DND-41 (cell line): ENCODE measurements at regions not wholly inside any gene's neighbourhood (a gene's known extent, or its start where the extent isn't known, plus 50 kb on each side); places are given as distances from the start of the nearest gene placed in this dataset.

Source experiments
- ATAC-seq: fragments of 200-7000 bp; cut with Tn5 transposase; 3 replicates; pipeline ENCODE4 v1.9.1; 2021; ENCODE audit warnings: low read depth; ENCODE audit not compliant: insufficient read depth
- DNase-seq: peaks from one replicate; pipeline ENCODE4 v3.0.0-alpha.2; 2020
- H2AFZ ChIP-seq: 2 replicates; pipeline ENCODE4 v1.6.0; 2012; ENCODE audit warnings: low read depth, low read length
- H3K27ac ChIP-seq: 2 replicates; pipeline ENCODE4 v1.5.1; 2012; ENCODE audit warnings: low read length, inconsistent platforms
- H3K27me3 ChIP-seq: fragments of 200-600 bp; sonication (generic); 2 replicates; pipeline ENCODE4 v1.6.0; 2012; ENCODE audit warnings: low read length, mild to moderate bottlenecking, inconsistent platforms; ENCODE audit not compliant: insufficient read depth, poor library complexity
- H3K36me3 ChIP-seq: 2 replicates; pipeline ENCODE4 v1.5.1; 2012; ENCODE audit warnings: low read length, inconsistent platforms; ENCODE audit not compliant: insufficient read depth
- H3K4me1 ChIP-seq: 2 replicates; pipeline ENCODE4 v1.5.1; 2012; ENCODE audit warnings: mild to moderate bottlenecking, low read length; ENCODE audit not compliant: insufficient read depth
- H3K4me2 ChIP-seq: 2 replicates; pipeline ENCODE4 v1.6.0; 2012; ENCODE audit warnings: mild to moderate bottlenecking, moderate library complexity, low read length, inconsistent platforms; ENCODE audit not compliant: insufficient read depth
- H3K4me3 ChIP-seq, 2 experiments: fragments of 200-600 bp in 1 of 2; shearing (Covaris generic) in 1 of 2; 2 replicates each; pipeline ENCODE4 v1.5.1; 2012 to 2016; ENCODE audit warnings: inconsistent platforms in 2 of 2, low read length in 2 of 2, mild to moderate bottlenecking in 2 of 2, low read depth in 1 of 2, moderate library complexity in 1 of 2
- H3K79me2 ChIP-seq: 2 replicates; pipeline ENCODE4 v1.6.0; 2012; ENCODE audit warnings: low read length, inconsistent platforms; ENCODE audit not compliant: insufficient read depth
- H3K9ac ChIP-seq: 2 replicates; pipeline ENCODE4 v1.6.0; 2012; ENCODE audit warnings: low read depth, mild to moderate bottlenecking, inconsistent platforms, low read length, moderate library complexity
- H3K9me3 ChIP-seq: 2 replicates; pipeline ENCODE4 v1.5.1; 2012; ENCODE audit warnings: low read length, moderate library complexity, mild to moderate bottlenecking, inconsistent platforms; ENCODE audit not compliant: insufficient read depth, severe bottlenecking
- H4K20me1 ChIP-seq: 2 replicates; pipeline ENCODE4 v1.6.0; 2012; ENCODE audit warnings: low read length; ENCODE audit not compliant: insufficient read depth
- EZH2 ChIP-seq: IDR thresholded peaks from 3 replicates; pipeline ENCODE4 v1.6.1; 2012; ENCODE audit warnings: borderline replicate concordance, low read depth, mild to moderate bottlenecking, moderate library complexity, low read length, inconsistent platforms; ENCODE audit not compliant: severe bottlenecking
- TF ChIP-seq, protein P1 (sequence below): IDR thresholded peaks from 2 replicates; pipeline ENCODE4 v1.5.1; 2012; ENCODE audit warnings: borderline replicate concordance, low read length, moderate library complexity, mild to moderate bottlenecking; ENCODE audit not compliant: poor library complexity, severe bottlenecking; ENCODE audit errors: extremely low read depth

DNA sequence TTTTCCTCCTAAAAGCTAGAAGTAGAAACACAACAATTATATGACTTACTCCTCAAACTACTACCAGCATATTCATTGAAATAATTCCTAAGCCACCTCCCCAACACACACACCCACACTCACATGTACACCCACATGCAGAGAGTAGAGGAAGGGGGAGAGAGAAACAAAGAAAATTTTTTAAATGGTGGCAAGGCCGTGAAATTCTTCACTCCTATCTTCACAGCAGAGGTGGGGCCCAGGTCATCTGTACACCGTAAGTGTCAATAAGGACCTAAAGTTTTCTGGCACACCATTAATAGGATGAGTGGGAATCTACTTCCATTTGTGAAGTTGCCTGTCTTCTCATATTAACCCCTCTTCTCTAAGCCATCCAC is 73.9 kb upstream of the EGLN3 start:
- no peaks in the 10 kb centered on the region for H3K79me2 ChIP-seq
- no peaks in the 10 kb centered on the region for H3K27me3 ChIP-seq
- no peak for DNase-seq
- no peak overlapping the region for H3K9ac ChIP-seq
- no peak overlapping the region for H3K4me2 ChIP-seq
- H4K20me1 ChIP-seq: no peaks in the 10 kb centered on the region
- H3K4me1 ChIP-seq: peaks cover 33% of the 10 kb centered on the region
- no peaks in the 10 kb centered on the region for H3K36me3 ChIP-seq
- no peak overlapping the region for H3K4me3 ChIP-seq
- no peak for TF ChIP-seq EZH2
- TF ChIP-seq, protein P1, sequence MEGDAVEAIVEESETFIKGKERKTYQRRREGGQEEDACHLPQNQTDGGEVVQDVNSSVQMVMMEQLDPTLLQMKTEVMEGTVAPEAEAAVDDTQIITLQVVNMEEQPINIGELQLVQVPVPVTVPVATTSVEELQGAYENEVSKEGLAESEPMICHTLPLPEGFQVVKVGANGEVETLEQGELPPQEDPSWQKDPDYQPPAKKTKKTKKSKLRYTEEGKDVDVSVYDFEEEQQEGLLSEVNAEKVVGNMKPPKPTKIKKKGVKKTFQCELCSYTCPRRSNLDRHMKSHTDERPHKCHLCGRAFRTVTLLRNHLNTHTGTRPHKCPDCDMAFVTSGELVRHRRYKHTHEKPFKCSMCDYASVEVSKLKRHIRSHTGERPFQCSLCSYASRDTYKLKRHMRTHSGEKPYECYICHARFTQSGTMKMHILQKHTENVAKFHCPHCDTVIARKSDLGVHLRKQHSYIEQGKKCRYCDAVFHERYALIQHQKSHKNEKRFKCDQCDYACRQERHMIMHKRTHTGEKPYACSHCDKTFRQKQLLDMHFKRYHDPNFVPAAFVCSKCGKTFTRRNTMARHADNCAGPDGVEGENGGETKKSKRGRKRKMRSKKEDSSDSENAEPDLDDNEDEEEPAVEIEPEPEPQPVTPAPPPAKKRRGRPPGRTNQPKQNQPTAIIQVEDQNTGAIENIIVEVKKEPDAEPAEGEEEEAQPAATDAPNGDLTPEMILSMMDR: no peak
- 0 out of 2 replicates have a peak overlapping the region, but pooled peaks have one; percentile 27 for H2AFZ ChIP-seq
- H3K9me3 ChIP-seq: no peaks in the 10 kb centered on the region
- ATAC-seq: no peak
- H3K27ac ChIP-seq: no peak overlapping the region

DNA sequence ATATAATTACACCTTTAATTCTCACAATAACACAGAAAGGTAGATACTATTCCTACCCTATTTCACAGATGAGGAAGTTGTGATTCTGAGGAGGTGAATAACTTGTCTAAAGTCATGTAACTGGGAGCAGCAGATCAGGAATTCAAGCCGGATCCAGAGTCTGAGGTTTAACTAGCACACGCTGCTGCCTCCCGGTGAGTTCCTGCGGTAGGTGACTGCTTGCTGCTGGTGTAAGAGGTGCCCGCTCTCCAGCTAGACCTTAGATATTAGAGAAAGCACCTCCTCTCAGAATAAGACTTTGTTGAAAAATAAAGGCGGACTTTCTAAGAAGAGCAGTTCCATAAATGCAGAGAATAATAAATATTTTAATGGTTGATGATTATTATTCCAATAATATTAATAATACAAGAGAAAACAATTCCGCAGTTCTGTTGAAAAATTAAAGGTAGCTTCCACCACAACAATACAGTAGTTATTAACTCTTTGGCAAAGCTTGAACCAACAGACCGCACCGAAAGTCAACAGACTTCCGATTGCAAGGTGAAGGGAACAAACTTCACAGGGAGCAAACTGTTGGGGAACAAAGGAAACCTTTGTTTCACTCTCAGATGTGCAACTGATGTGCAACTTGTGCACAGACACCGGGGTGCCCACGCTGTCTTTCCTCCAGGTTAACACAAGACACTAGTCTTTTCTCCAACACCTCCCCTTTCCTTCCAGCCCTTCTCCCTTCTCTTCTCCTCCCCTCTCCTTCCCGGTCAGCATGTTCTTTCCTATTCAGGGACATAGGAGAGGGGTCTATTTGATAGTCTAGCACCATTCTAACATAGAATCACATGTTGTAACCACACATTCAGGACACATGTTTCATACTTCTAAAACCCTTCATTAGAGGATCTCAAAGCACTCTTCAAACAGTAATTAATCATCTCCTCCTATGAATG is 73.2 kb upstream of the EGLN3 start:
- peak overlapping the region; percentile 27; the same call in 1 of the 2 replicates for H2AFZ ChIP-seq
- H3K27ac ChIP-seq: no peak overlapping the region
- DNase-seq: no peak
- H3K4me2 ChIP-seq: no peak overlapping the region
- TF ChIP-seq, protein P1: peak; percentile 10
- TF ChIP-seq EZH2: no peak
- H3K36me3 ChIP-seq: no peaks in the 10 kb centered on the region
- peaks cover 39% of the 10 kb centered on the region for H3K4me1 ChIP-seq
- H3K9me3 ChIP-seq: no peaks in the 10 kb centered on the region
- H3K4me3 ChIP-seq: no peak overlapping the region
- H3K27me3 ChIP-seq: no peaks in the 10 kb centered on the region
- no peaks in the 10 kb centered on the region for H3K79me2 ChIP-seq
- no peak overlapping the region for H3K9ac ChIP-seq
- no peaks in the 10 kb centered on the region for H4K20me1 ChIP-seq
- no peak for ATAC-seq

DNA sequence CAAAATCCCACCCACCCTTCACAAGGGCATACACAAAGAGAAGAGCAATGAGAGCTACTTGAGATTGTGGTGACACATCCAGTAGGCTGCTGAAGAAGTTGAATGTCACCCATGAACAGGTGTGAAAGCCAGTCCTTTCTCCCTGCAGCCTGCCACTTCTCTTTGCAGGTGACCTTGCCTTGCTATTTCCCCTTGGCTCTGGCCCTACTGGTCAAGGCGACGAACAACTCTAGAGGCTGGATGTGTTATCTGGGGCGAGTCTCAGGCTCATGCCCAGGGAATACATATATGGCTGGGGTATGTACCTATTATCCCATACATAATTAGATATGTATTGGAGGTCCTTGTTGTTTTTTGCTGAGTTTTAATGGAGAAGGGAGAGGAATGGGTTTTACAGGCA is 70.2 kb upstream of the EGLN3 start:
- Histone ChIP-seq H3K27ac (no peak overlapping the region), H3K4me1 (peaks cover 57% of the 10 kb centered on the region), H3K79me2 (peaks cover 11% of the 10 kb centered on the region), H3K36me3 (no peaks in the 10 kb centered on the region), H3K9me3 (no peaks in the 10 kb centered on the region), H3K9ac (no peak overlapping the region), H2AFZ (no peak overlapping the region), H3K4me2 (no peak overlapping the region), H4K20me1 (no peaks in the 10 kb centered on the region), H3K4me3 (no peak overlapping the region), H3K27me3 (no peaks in the 10 kb centered on the region)
- ATAC-seq (no peak), DNase-seq (no peak)
- no peak for TF ChIP-seq EZH2
- TF ChIP-seq, protein P1: no peak
